Body of pancreas (tissue), 4 donors: ENCODE measurements at regions not wholly inside any gene's neighbourhood (a gene's known extent, or its start where the extent isn't known, plus 50 kb on each side); places are given as distances from the start of the nearest gene placed in this dataset.

ENCODE experiments used
- ATAC-seq: fragments of 150-250 bp; one replicate; pipeline ENCODE4 v1.9.1; 2016
- DNase-seq, 4 donors: peaks; one replicate each; pipeline ENCODE4 v3.0.0-alpha.2; 2019
- H3K27ac ChIP-seq, 4 donors: fragments of 200-600 bp; sonication (generic); 1 replicate in 3 of 4; 2 replicates in 1 of 4; pipeline versions ENCODE4 v1.5.1 to v1.6.1; 2016 to 2019; ENCODE audit warnings: mild to moderate bottlenecking in 1 of 4, mixed read lengths in 1 of 4, moderate library complexity in 1 of 4
- H3K27me3 ChIP-seq, 2 donors: fragments of 200-600 bp; sonication (generic); one replicate each; pipeline ENCODE4 v1.6.0; 2016; ENCODE audit warnings: mild to moderate bottlenecking in 1 of 2
- H3K36me3 ChIP-seq, 2 donors: fragments of 200-600 bp; sonication (generic); replicated peaks in 1 of 2; 2 replicates each; pipeline ENCODE4 v1.5.1; 2016; ENCODE audit warnings: low read depth in 2 of 2; ENCODE audit not compliant: insufficient read depth in 1 of 2
- H3K4me1 ChIP-seq: fragments of 200-600 bp; sonication (generic); one replicate; pipeline ENCODE4 v1.6.0; 2016
- H3K4me3 ChIP-seq, 2 donors: fragments of 200-600 bp; sonication (generic); 1 replicate in 1 of 2; 2 replicates in 1 of 2; pipeline ENCODE4 v1.5.1; 2016 to 2019
- H3K9me3 ChIP-seq, 3 donors: fragments of 200-600 bp; sonication (generic); 1 replicate in 2 of 3; 2 replicates in 1 of 3; pipeline ENCODE4 v1.5.1; 2016
- POLR2A ChIP-seq, 3 donors: fragments of 450-650 bp; IDR thresholded peaks; one replicate each; pipeline ENCODE4 v1.6.1; 2016; ENCODE audit warnings: antibody characterized with exemption in 3 of 3, mild to moderate bottlenecking in 2 of 3
- WGBS, 2 donors: methylation state at CpG; one replicate each; pipeline ENCODE4 v1.1.5; 2017; 5-methylcytosine and 5-hydroxymethylcytosine counted together
- intact Hi-C: fragments of 100-400 bp; cut with DNase I; formaldehyde crosslinking; loops from one replicate; pipeline ENCODE4 v1.15.1; 2023
- TF ChIP-seq, protein P1 (sequence below), 7 experiments: fragments of 450-650 bp in 4 of 7; fragments of 200-600 bp in 3 of 7; sonication (generic) in 3 of 7; IDR thresholded peaks; one replicate each; pipeline ENCODE4 v1.5.1; 2016 to 2019; ENCODE audit warnings: antibody characterized with exemption in 7 of 7

DNA sequence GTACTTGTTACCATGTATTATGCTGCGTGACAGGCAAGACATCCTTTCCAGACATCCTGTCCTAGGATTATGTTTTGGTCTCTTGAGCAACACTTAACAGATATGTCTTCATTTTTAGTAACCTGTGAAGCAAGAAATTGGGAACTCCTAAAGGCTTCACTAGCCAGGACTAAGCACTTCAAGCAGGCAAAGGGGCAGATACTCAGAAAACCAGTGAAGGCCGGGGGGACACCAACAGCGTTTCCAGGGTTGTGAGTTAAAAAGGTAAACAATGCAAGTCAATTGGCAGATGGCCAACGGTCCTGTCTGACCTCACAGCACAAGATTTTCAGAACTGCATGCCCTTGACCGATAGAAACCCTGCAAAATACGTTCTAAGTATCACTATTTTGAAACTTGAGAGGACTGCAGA is 77.6 kb upstream of the SFMBT2 start:
- H3K4me1 ChIP-seq, result no peaks in the 10 kb centered on the region
- peak; percentile 62 for ATAC-seq
- intact Hi-C loops, result no loop called here
- H3K36me3 ChIP-seq, result no peaks in the 10 kb centered on the region
- no peak for TF ChIP-seq POLR2A (IDR thresholded peaks at IDR 0.05)
- TF ChIP-seq, protein P1, sequence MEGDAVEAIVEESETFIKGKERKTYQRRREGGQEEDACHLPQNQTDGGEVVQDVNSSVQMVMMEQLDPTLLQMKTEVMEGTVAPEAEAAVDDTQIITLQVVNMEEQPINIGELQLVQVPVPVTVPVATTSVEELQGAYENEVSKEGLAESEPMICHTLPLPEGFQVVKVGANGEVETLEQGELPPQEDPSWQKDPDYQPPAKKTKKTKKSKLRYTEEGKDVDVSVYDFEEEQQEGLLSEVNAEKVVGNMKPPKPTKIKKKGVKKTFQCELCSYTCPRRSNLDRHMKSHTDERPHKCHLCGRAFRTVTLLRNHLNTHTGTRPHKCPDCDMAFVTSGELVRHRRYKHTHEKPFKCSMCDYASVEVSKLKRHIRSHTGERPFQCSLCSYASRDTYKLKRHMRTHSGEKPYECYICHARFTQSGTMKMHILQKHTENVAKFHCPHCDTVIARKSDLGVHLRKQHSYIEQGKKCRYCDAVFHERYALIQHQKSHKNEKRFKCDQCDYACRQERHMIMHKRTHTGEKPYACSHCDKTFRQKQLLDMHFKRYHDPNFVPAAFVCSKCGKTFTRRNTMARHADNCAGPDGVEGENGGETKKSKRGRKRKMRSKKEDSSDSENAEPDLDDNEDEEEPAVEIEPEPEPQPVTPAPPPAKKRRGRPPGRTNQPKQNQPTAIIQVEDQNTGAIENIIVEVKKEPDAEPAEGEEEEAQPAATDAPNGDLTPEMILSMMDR (IDR thresholded peaks at IDR 0.05), result no peak
- H3K27me3 ChIP-seq, result no peaks in the 10 kb centered on the region
- H3K4me3 ChIP-seq, result no peak overlapping the region
- no peak overlapping the region for H3K27ac ChIP-seq
- DNase-seq, result peak; percentile 37 to 67 (median 54)
- no peaks in the 10 kb centered on the region for H3K9me3 ChIP-seq
- WGBS, 2 donors, result 17 to 19% methylated on average over 6 of the region's 6 CpGs

DNA sequence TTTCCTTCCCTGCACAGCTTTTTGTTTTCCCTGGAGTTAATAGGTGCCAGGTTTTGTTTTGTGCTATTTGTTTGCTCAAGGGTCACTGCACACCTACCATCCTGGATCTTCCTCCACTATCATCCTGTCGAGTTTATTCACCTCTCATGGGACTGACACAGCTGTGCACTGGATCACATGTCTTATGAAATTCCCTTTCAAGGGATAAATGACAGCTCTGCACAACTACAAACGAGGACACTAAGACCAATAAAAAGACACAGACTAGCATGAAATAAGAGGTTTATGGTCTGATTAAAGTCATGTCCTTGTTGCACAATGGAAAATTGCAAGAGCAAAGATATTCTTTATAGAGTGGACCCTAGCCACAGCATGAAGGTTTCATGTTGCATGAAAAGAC is 76.7 kb upstream of the SFMBT2 start:
- Histone ChIP-seq H3K27ac (no peak overlapping the region), H3K4me1 (no peaks in the 10 kb centered on the region), H3K9me3 (no peaks in the 10 kb centered on the region), H3K27me3 (no peaks in the 10 kb centered on the region), H3K4me3 (no peak overlapping the region), H3K36me3 (no peaks in the 10 kb centered on the region)
- DNase-seq (no peak), ATAC-seq (no peak)
- intact Hi-C loops, result no loop called here
- 15 to 32% methylated on average over 2 of the region's 2 CpGs for WGBS, 2 donors
- TF ChIP-seq, protein P1 (IDR thresholded peaks at IDR 0.05), result no peak
- TF ChIP-seq POLR2A (IDR thresholded peaks at IDR 0.05), result no peak

DNA sequence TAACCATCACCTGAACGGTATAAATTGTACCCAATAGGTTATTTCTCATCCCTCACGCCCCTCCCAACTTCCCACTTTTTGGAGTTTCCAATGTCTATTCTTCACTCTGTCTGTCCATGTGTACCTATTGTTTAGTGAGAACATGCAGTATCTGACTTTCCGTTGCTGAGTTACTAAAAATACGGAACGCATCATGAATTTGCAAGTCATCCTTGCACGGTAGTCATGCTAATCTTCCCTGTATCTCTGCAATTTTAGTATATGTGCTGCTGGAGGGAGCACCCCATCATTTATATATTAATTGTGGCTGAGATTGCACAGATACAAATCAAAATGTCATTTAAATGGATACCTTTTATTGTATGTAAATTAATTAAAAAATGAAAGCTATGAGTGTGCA is 75.7 kb upstream of the SFMBT2 start:
- 76 to 89% methylated on average over 6 of the region's 6 CpGs for WGBS, 2 donors
- Histone ChIP-seq H3K4me3 (no peak overlapping the region), H3K27ac (no peak overlapping the region), H3K27me3 (no peaks in the 10 kb centered on the region), H3K4me1 (no peaks in the 10 kb centered on the region), H3K36me3 (no peaks in the 10 kb centered on the region), H3K9me3 (no peaks in the 10 kb centered on the region)
- DNase-seq (no peak), ATAC-seq (no peak)
- TF ChIP-seq, protein P1 (IDR thresholded peaks at IDR 0.05), result no peak
- TF ChIP-seq POLR2A (IDR thresholded peaks at IDR 0.05), result no peak
- intact Hi-C loops, result no loop called here

DNA sequence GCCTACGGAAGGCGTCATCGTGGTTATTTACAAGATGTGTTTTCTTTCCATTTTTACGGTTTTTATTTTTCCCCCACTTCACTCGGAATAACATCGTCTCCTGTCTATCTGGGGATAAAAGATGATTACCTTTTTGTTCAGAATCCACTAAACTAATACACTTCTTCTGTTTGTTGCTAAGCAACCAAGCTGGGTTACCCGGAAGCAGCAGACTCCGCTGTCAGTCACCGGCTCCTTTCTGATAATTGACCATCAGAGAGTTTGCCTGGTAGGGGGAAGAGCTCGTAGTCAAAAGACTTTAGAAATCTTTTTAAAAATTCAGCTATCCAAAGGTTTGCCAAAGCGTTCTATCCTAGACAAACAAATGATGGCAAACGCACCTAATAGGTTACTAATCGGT is 75.0 kb upstream of the SFMBT2 start:
- DNase-seq (no peak), ATAC-seq (no peak)
- no peaks in the 10 kb centered on the region for H3K9me3 ChIP-seq
- no peaks in the 10 kb centered on the region for H3K27me3 ChIP-seq
- intact Hi-C loops, result no loop called here
- TF ChIP-seq, protein P1 (IDR thresholded peaks at IDR 0.05), result no peak
- no peak for TF ChIP-seq POLR2A (IDR thresholded peaks at IDR 0.05)
- no peak overlapping the region for H3K27ac ChIP-seq
- H3K4me1 ChIP-seq, result no peaks in the 10 kb centered on the region
- H3K36me3 ChIP-seq, result no peaks in the 10 kb centered on the region
- 46 to 50% methylated on average over 13 of the region's 13 CpGs for WGBS, 2 donors
- H3K4me3 ChIP-seq, result no peak overlapping the region

DNA sequence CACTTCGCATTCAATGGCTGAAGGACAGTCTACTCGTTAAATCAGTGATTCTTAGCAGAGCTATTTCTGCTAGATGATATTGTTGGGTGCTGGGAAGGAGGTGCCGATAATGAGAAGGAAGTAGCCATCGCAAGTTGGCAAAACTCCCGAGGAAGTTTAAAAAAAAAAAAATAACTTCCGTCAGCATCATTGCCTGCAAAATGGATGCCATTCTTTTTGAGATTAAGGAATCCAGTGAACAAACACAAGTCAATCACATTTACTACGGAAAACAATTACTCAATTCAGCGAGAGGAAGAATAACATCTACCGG is 74.4 kb upstream of the SFMBT2 start:
- no peaks in the 10 kb centered on the region for H3K36me3 ChIP-seq
- H3K9me3 ChIP-seq, result no peaks in the 10 kb centered on the region
- no peak overlapping the region for H3K4me3 ChIP-seq
- H3K4me1 ChIP-seq, result no peaks in the 10 kb centered on the region
- ATAC-seq (no peak), DNase-seq (no peak)
- intact Hi-C loops, result no loop called here
- H3K27ac ChIP-seq, result peak overlapping the region in 1 of 4 donors; percentile 5
- no peaks in the 10 kb centered on the region for H3K27me3 ChIP-seq
- TF ChIP-seq, protein P1 (IDR thresholded peaks at IDR 0.05), result no peak
- no peak for TF ChIP-seq POLR2A (IDR thresholded peaks at IDR 0.05)
- 11 to 13% methylated on average over 9 of the region's 9 CpGs for WGBS, 2 donors
